Amygdala (tissue), 56 donors: ENCODE measurements at regions not wholly inside any gene's neighbourhood (a gene's known extent, or its start where the extent isn't known, plus 50 kb on each side); places are given as distances from the start of the nearest gene placed in this dataset.
"Not testable (repeated sequence)": the region's sequence is repeated elsewhere in the genome, so short reads cannot be mapped to it uniquely, and the experiment has no call there.

Source experiments
- DNase-seq, 56 donors: peaks; one replicate each; lab custom pipeline; 2025; lab: John Stamatoyannopoulos, UW

DNA sequence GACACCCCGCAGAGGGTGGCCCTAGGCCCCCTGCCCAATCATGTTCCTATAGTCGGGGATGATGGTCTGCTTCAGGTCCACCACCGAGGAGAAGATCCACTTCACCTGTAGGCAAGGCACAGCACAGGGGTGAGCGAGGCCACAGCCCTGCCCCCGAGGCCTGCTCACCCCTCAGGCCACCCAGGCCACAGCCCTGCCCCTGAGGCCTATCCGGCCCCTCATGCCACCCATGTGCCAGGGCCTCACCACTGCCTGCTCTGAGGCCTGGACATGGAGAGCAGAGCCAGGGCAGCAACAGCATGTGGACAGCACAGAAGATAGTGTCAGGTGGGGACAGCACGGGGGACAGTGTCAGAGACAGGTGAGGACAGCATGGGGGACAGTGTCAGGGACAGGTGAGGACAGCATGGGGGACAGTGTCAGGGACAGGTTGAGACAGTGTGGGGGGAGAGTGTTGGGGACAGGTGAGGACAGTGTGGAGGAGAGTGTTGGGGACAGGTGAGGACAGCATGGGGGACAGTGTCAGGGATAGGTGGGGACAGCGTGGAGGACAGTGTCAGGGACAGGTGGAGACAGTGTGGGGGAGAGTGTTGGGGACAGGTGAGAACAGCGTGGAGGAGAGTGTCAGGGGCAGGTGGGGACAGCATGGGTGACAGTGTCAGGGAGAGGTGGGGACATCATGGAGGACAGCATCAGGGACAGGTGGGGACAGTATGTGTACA, 239.7 kb downstream of the TMEM121 start:
- no peak for DNase-seq

DNA sequence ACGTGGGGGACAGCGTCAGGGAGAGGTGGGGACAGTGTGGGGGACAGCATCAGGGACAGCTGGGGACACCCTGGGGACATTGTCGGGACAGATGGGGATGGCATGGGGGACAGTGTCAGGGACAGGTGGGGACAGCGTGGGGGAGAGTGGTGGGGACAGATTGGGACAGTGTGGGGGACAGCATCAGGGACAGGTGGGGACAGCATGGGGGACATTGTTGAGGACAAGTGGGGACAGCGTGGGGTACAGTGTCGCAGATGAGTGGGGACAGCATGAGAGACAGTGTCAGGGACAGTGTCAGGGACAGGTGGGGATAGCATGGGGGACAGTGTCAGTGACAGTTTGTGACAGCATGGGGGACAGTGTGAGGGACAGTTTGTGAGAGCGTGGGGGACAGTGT, 240.9 kb downstream of the TMEM121 start:
- DNase-seq, result no peak

GRCh38 chr14:105768039-105768438, 241.7 kb downstream of the TMEM121 start:
- DNase-seq, result not testable (repeated sequence)

GRCh38 chr14:105769061-105769730, 242.8 kb downstream of the TMEM121 start:
- not testable (repeated sequence) for DNase-seq

- DNase-seq, result not testable (repeated sequence)
These were observed 244.3 kb downstream of the TMEM121 start for GRCh38 chr14:105770619-105771216.

- DNase-seq, result not testable (repeated sequence)
These were observed 245.2 kb downstream of the TMEM121 start for GRCh38 chr14:105771261-105772226.

- not testable (repeated sequence) for DNase-seq
These were observed 246.4 kb downstream of the TMEM121 start for GRCh38 chr14:105772710-105773250.

- no peak for DNase-seq
These were observed 247.2 kb downstream of the TMEM121 start for GRCh38 chr14:105773584-105773983.

GRCh38 chr14:105774001-105774400, 247.6 kb downstream of the TMEM121 start:
- no peak for DNase-seq

DNA sequence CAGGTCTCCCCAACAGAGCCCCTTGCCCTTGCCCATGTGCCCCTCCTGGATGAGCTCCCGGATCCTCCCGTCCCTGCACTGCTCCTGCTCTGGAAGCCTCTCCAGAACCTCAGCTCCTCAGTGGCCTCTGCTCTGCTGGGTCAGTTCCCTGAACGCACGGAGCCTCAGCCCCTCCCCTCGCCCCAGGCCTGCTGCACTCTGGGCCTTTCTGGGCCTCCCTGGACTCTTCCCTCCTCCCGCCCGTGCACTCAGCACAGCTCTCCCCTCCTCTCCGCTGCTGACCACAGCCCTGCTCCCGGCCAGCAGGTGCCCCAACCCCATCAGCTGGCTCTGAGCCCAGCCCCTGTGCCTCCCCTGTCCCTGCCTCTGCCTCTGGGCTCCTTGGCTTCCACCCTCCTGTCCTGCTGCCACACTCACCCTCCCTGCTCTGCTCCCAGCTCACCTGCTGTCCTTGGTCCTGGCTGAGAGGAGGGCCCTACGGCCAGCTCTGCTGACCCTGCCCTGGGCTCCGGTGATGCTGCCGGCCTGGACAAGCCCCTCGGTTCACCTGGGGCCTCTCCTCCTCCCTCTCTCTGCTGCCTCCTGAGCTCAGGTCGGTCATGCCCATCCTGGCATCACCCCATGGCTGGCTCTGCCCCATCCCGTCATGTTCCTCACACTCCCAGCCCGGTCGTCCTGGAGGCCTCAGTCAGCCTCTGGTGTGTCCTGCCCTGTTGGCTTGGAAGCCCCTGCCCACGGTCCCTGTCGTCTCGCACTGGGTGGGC, 248.4 kb downstream of the TMEM121 start:
- not testable (repeated sequence) for DNase-seq

GRCh38 chr14:105775349-105775923, 249.1 kb downstream of the TMEM121 start:
- DNase-seq, result not testable (repeated sequence)

DNA sequence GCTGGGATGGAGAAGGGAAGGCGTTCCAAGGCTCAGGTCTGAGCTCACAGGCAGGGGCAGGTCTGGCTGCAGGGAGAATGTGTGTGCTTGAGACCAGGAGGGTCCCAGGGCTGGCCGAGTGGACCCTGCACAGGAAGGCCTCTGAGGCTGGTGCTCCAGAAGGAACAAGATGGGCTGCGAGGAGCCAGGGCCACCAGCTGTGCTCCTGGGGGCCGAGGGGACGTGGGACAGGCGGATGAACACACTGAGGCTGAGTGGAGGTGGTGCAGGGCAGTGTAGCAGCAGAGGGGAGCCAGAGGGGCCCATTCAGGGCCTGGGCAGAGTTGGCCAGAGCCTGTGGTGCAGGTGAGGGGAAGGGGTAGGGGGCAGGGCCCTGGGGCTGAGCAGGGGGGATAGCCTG, 249.7 kb downstream of the TMEM121 start:
- not testable (repeated sequence) for DNase-seq

- no peak for DNase-seq
These were observed 250.5 kb downstream of the TMEM121 start for GRCh38 chr14:105776924-105777323.

DNA sequence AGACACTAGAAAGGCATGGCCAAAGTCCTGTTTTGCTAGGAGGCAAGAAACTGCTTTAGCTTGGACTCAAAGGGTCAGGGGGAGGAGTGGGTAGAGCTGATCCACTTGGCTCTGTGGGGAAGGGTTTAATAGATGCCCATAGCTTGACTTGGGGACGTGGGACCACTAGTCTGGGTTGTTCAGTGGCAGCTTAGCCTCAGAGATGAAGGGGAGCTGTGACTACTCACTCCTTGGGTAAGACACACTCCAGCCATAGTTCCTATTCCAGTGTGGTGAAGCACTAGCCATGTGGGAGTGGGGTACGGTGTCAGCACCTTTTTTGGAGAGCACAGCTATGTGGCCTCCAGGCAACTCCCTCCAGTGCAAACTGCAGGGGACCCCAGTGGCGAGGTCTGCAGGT, 257.3 kb downstream of the TMEM121 start:
- DNase-seq, result no peak

GRCh38 chr14:105793836-105794235, 267.5 kb downstream of the TMEM121 start:
- no peak for DNase-seq

DNA sequence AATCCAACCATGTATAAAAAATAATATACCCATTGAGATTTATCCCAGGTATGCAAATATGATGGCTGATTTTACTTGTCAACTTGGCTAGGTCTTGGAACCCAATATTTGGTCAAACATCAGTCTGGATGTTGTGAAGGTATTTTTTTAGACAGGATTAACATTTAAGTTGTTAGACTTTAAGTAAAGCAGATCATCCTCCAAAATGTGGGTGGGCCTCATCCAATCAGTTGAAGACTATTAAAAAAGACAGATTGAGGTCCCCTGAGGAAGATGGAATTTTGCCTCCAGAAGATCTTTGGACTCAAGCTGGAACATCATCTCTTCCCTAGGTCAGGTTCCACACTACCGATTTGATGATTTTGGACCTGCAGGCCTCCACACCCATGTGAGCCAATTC, 271.2 kb downstream of the TMEM121 start:
- DNase-seq, result no peak

DNA sequence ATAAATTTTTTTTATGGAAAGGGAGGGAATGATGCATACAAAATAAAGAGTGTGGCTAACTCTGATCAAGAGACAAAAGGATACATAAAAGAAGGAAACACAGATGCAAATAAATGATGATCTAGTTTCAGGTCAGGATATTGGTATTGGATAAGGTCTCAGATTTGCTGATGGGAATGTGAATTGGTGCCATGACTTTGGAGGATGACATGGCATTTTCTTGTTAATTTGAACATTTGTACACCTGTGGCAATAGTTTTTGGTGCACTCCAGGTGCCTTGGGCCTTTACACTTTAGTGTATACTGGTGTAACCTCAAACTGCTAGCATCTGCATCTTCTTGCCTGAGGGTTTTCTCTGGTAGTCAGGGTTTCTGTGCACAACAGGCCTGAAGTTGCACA, 279.3 kb downstream of the TMEM121 start:
- no peak for DNase-seq

DNA sequence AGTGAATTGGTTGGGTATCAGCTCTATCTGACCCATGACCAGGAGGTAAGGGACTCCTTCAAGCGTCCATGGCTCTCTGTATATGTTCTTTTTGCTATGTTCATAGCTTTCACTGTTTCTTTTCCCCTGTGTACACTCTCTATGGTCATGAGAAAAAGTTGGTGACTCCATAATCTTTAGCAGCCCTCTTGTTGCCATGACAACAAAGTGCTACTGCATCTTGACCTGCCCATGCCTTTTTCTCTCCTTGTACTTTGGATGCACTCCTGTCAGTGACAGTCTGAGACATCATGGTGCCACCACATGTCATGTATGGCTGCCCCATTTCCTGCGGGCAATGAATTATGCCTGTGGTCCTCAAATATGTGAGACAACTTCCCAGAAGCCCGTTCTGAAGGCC, 280.2 kb downstream of the TMEM121 start:
- DNase-seq, result no peak
